Astrocyte of the cerebellum (primary cell): ENCODE measurements at regions not wholly inside any gene's neighbourhood (a gene's known extent, or its start where the extent isn't known, plus 50 kb on each side); places are given as distances from the start of the nearest gene placed in this dataset.

Experiments used
- DNase-seq: peaks from one replicate; pipeline ENCODE4 v3.0.0-alpha.2; 2011; ENCODE audit warnings: low read depth
- H3K4me3 ChIP-seq: 2 replicates; pipeline ENCODE4 v1.5.1; 2011; ENCODE audit warnings: mild to moderate bottlenecking, low read depth, low read length, moderate library complexity
- in situ Hi-C: cut with HindIII; loops from 2 replicates; pipeline ENCODE4 v1.10.0; 2017; ENCODE audit warnings: low sequenced_read_pairs
- TF ChIP-seq, protein P1 (sequence below): IDR thresholded peaks from 2 replicates; pipeline ENCODE4 v1.5.1; 2012; ENCODE audit warnings: low read length, low read depth, moderate library complexity, mild to moderate bottlenecking; ENCODE audit errors: missing control alignments

DNA sequence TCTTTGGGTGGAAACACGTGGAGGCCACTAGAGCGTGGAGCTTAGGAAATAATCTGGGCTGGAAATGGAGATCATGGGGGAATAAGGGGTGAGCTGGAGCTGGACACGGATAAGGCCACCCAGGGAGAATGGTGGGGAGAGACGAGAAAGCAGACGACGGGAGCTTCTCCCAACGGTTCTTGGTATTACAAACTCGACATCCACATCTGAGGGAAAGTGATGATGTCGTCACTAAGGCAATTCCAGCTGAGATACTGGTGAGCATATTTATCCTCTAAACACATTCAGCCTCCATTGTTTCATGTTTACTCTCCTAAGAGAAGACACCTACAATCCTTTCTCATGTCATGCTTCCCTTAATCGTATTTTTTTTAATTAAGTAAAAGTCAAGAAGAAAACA lies 50.2 kb upstream of the SNX9 start:
- no peak overlapping the region for H3K4me3 ChIP-seq
- DNase-seq: no peak
- in situ Hi-C loops: no loop called here
- TF ChIP-seq, protein P1, sequence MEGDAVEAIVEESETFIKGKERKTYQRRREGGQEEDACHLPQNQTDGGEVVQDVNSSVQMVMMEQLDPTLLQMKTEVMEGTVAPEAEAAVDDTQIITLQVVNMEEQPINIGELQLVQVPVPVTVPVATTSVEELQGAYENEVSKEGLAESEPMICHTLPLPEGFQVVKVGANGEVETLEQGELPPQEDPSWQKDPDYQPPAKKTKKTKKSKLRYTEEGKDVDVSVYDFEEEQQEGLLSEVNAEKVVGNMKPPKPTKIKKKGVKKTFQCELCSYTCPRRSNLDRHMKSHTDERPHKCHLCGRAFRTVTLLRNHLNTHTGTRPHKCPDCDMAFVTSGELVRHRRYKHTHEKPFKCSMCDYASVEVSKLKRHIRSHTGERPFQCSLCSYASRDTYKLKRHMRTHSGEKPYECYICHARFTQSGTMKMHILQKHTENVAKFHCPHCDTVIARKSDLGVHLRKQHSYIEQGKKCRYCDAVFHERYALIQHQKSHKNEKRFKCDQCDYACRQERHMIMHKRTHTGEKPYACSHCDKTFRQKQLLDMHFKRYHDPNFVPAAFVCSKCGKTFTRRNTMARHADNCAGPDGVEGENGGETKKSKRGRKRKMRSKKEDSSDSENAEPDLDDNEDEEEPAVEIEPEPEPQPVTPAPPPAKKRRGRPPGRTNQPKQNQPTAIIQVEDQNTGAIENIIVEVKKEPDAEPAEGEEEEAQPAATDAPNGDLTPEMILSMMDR: no peak
